ENCODE measurements at regions not wholly inside any gene's neighbourhood (a gene's known extent, or its start where the extent isn't known, plus 50 kb on each side); places are given as distances from the start of the nearest gene placed in this dataset.

GRCh38 chr7:83704564-83704963, 55.6 kb upstream of the SEMA3E start:
- no peak overlapping the region for H3K27ac ChIP-seq (ENCODE audit: insufficient read depth, low read length)
- H3K4me1 ChIP-seq (ENCODE audit: control insufficient read depth, extremely low read depth, insufficient read depth, low read length), result no peaks in the 10 kb centered on the region
- no peak for DNase-seq (ENCODE audit: low read depth in 2 of 2)
- H2AFZ ChIP-seq (ENCODE audit: low read length), result no peak overlapping the region
- no peaks in the 10 kb centered on the region for H3K9me3 ChIP-seq (ENCODE audit: control insufficient read depth, insufficient read depth, low read depth, low read length)
- H3K36me3 ChIP-seq (ENCODE audit: control insufficient read depth, insufficient read depth, low read length), result no peaks in the 10 kb centered on the region
- no peaks in the 10 kb centered on the region for H3K27me3 ChIP-seq (ENCODE audit: control insufficient read depth, insufficient read depth, low read length)
- H3K9ac ChIP-seq (ENCODE audit: insufficient read depth, low read length), result no peak overlapping the region
- TF ChIP-seq CTCF (conservative IDR thresholded peaks at IDR 0.05 in 1 of 2, IDR thresholded peaks at IDR 0.05 in 1 of 2; ENCODE audit: low read depth in 1 of 2, low read length in 2 of 2) (no peak), EZH2 (IDR thresholded peaks at IDR 0.05; ENCODE audit: low read length, missing control alignments) (no peak)
- no peaks in the 10 kb centered on the region for H3K79me2 ChIP-seq (ENCODE audit: control insufficient read depth, insufficient read depth, low read length)
- H3K4me3 ChIP-seq (replicated peaks in 1 of 4; ENCODE audit: control extremely low read depth in 1 of 4, insufficient read depth in 1 of 4, low read depth in 3 of 4, low read length in 4 of 4), result no peak overlapping the region
- H3K4me2 ChIP-seq (ENCODE audit: extremely low read depth, insufficient read depth, low read length), result no peak overlapping the region
- H4K20me1 ChIP-seq (ENCODE audit: control insufficient read depth, extremely low read depth, insufficient read depth, low read length), result no peaks in the 10 kb centered on the region

- peak in 1 of 2 donors; percentile 65 for DNase-seq (ENCODE audit: low read depth in 2 of 2)
- TF ChIP-seq EZH2 (IDR thresholded peaks at IDR 0.05; ENCODE audit: low read length, missing control alignments), result no peak
- TF ChIP-seq CTCF (conservative IDR thresholded peaks at IDR 0.05 in 1 of 2, IDR thresholded peaks at IDR 0.05 in 1 of 2; ENCODE audit: low read depth in 1 of 2, low read length in 2 of 2), result no peak
- Histone ChIP-seq H3K27me3 (ENCODE audit: control insufficient read depth, insufficient read depth, low read length) (no peaks in the 10 kb centered on the region), H3K9ac (ENCODE audit: insufficient read depth, low read length) (no peak overlapping the region), H3K4me1 (ENCODE audit: control insufficient read depth, extremely low read depth, insufficient read depth, low read length) (no peaks in the 10 kb centered on the region), H3K36me3 (ENCODE audit: control insufficient read depth, insufficient read depth, low read length) (no peaks in the 10 kb centered on the region), H3K4me2 (ENCODE audit: extremely low read depth, insufficient read depth, low read length) (no peak overlapping the region), H3K27ac (ENCODE audit: insufficient read depth, low read length) (no peak overlapping the region), H2AFZ (ENCODE audit: low read length) (no peak overlapping the region), H3K79me2 (ENCODE audit: control insufficient read depth, insufficient read depth, low read length) (no peaks in the 10 kb centered on the region), H4K20me1 (ENCODE audit: control insufficient read depth, extremely low read depth, insufficient read depth, low read length) (no peaks in the 10 kb centered on the region), H3K4me3 (replicated peaks in 1 of 4; ENCODE audit: control extremely low read depth in 1 of 4, insufficient read depth in 1 of 4, low read depth in 3 of 4, low read length in 4 of 4) (no peak overlapping the region), H3K9me3 (ENCODE audit: control insufficient read depth, insufficient read depth, low read depth, low read length) (no peaks in the 10 kb centered on the region)
Measured at GRCh38 chr7:83702446-83702845, 53.5 kb upstream of the SEMA3E start.

- no peaks in the 10 kb centered on the region for H3K79me2 ChIP-seq (ENCODE audit: control insufficient read depth, insufficient read depth, low read length)
- no peaks in the 10 kb centered on the region for H4K20me1 ChIP-seq (ENCODE audit: control insufficient read depth, extremely low read depth, insufficient read depth, low read length)
- no peak overlapping the region for H3K27ac ChIP-seq (ENCODE audit: insufficient read depth, low read length)
- H3K4me3 ChIP-seq (replicated peaks in 1 of 4; ENCODE audit: control extremely low read depth in 1 of 4, insufficient read depth in 1 of 4, low read depth in 3 of 4, low read length in 4 of 4), result no peak overlapping the region
- no peak overlapping the region for H2AFZ ChIP-seq (ENCODE audit: low read length)
- no peaks in the 10 kb centered on the region for H3K4me1 ChIP-seq (ENCODE audit: control insufficient read depth, extremely low read depth, insufficient read depth, low read length)
- H3K9ac ChIP-seq (ENCODE audit: insufficient read depth, low read length), result no peak overlapping the region
- DNase-seq (ENCODE audit: low read depth in 2 of 2), result peak in 1 of 2 donors; percentile 48
- TF ChIP-seq EZH2 (IDR thresholded peaks at IDR 0.05; ENCODE audit: low read length, missing control alignments) (no peak), CTCF (conservative IDR thresholded peaks at IDR 0.05 in 1 of 2, IDR thresholded peaks at IDR 0.05 in 1 of 2; ENCODE audit: low read depth in 1 of 2, low read length in 2 of 2) (no peak)
- no peaks in the 10 kb centered on the region for H3K36me3 ChIP-seq (ENCODE audit: control insufficient read depth, insufficient read depth, low read length)
- H3K9me3 ChIP-seq (ENCODE audit: control insufficient read depth, insufficient read depth, low read depth, low read length), result no peaks in the 10 kb centered on the region
- no peaks in the 10 kb centered on the region for H3K27me3 ChIP-seq (ENCODE audit: control insufficient read depth, insufficient read depth, low read length)
- no peak overlapping the region for H3K4me2 ChIP-seq (ENCODE audit: extremely low read depth, insufficient read depth, low read length)
Measured at GRCh38 chr7:83701736-83702135, 52.8 kb upstream of the SEMA3E start.
